ENCODE measurements at regions not wholly inside any gene's neighbourhood (a gene's known extent, or its start where the extent isn't known, plus 50 kb on each side); places are given as distances from the start of the nearest gene placed in this dataset.

DNA sequence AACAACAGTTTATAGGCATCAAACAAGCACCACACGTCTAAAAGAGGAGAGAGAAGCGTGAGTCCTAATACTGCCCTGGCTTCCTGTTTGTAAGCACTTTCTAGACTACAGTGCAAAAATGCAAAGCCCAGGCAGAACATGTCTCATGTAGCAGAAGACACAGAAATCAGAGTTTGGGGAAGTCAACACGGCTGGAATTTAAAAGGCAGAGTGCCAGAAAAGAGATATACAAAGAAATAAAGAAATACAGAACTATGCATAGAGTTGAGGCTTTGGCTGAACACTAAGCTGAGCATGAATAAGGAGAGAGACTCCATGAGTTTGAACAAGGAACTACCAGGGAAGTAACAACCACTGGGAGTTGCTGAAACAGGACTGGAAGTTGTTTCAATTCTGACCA lies 566.6 kb upstream of the NR5A2 start:
- TF ChIP-seq TAF1 (IDR thresholded peaks at IDR 0.05; ENCODE audit: borderline replicate concordance, insufficient read depth, low read length), result no peak
- TF ChIP-seq POLR2AphosphoS5 (IDR thresholded peaks at IDR 0.05; ENCODE audit: low read depth, low read length), result no peak
- TF ChIP-seq REST (IDR thresholded peaks at IDR 0.05; ENCODE audit: insufficient read depth in 1 of 2, low read depth in 2 of 2, low read length in 2 of 2), result no peak
- no peak for TF ChIP-seq SIN3A (IDR thresholded peaks at IDR 0.05; ENCODE audit: borderline replicate concordance, insufficient read depth, low read length)
- no peak for TF ChIP-seq FOXP2 (optimal IDR thresholded peaks at IDR 0.05; ENCODE audit: borderline replicate concordance, extremely low read depth, extremely low read length, insufficient read depth)

All from PFSK-1 (cell line).